GM21529 (cell line): ENCODE measurements at regions not wholly inside any gene's neighbourhood (a gene's known extent, or its start where the extent isn't known, plus 50 kb on each side); places are given as distances from the start of the nearest gene placed in this dataset.
"Not testable (repeated sequence)": the region's sequence is repeated elsewhere in the genome, so short reads cannot be mapped to it uniquely, and the experiment has no call there.

Experiments used
- ATAC-seq: cut with Tn5 transposase; IDR thresholded peaks from one replicate; pipeline ENCODE4 v1.9.1; 2021; ENCODE audit not compliant: unreplicated experiment

GRCh38 chr4:12492730-12493393, 991.3 kb downstream of the RAB28 start:
- ATAC-seq = no peak

DNA sequence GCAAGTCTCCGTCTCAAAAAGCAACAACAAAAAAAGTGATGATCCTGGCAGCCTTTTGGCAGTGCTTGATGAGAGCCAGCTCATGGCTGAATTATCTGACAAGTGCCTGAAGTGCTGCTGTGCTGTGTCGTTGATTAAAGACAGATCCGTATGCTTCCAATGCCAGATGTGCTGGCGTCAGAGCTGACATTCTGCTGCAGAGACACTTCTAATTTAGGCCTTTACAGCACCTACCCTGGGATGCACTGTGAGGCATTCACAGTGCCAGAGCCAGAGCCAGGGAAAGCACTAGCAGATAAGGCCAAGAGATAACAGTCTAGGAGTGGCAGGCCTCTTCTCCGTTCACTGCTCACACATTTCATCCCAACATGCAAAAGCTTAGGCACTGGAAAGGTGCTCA, 995.5 kb downstream of the RAB28 start:
- ATAC-seq = no peak

DNA sequence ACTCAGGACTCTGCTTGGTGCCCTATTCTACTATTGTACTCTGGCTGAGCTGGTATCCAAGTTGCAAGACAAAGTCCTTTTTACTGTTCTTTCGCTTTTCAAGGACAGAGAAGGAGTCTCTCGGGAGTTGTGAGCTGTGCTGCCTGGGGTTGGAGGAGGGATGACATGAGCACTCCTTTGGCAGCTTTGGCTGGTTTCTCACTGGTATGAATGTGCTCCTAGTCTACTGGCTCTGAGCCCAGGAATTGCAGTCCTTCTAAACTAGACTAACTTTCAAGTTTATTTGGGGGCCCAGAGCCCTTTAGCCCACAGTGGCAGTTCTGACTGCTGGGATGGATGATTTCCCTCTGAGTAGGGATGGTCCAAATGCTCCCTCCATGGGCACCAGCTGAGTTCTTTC, 997.1 kb downstream of the RAB28 start:
- ATAC-seq = no peak

DNA sequence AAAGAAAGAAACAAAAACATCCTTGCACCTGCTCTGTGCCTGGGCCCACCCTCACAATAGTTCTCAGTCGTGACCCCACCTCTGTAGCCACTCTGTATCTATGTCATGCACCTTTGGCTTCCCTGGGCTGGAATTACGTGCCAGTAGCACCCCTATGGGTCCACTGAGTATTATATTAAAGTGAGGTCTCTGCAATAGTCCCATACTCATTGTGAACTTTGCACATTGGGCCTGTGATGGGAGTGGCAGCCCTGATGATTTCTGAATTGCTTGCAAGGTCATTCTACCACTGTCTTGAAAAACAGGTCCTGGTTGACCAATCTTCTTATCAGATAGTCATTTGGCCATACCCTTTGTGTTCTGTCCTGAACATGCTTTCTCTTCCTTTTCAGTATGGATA, 1012.1 kb downstream of the RAB28 start:
- no peak for ATAC-seq

GRCh38 chr4:12471193-12471592, 1012.9 kb downstream of the RAB28 start:
- ATAC-seq = no peak

- ATAC-seq = not testable (repeated sequence)
These were observed 1022.6 kb downstream of the RAB28 start for GRCh38 chr4:12461576-12461975.

DNA sequence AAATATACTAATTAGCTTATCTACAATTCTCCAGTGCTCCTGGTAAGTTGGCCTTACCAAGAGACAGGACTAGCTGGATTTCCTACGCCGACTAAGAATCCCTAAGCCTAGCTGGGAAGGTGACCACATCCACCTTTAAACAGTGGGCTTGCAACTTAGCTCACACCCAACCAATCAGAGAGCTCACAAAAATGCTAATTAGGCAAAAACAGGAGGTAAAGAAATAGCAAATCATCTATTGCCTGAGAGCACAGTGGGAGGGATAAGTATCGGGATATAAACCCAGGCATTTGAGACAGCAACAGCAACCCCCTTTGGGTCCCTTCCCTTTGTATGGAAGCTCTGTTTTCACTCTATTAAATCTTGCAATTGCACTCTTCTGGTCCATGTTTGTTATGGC, 1025.0 kb downstream of the RAB28 start:
- ATAC-seq = no peak

DNA sequence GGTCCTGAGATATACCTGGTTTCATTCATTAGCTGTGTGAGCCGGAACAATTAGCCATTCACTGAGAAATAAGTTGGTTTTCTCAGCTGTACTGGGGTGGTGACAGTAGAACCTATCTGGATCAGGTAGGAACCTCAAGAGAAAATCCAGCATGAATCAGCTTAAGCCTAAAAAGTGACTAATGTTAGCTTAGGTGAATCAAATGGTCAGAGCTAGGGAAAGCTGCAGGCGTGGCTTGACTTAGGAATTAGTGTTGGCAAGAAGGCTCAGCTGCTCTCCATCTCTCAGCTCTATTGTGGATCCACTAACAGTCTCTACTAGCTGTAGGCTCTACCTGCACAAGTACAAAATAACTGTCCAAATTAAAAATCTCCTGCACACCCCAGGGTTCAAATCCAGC, 1025.5 kb downstream of the RAB28 start:
- ATAC-seq = no peak

DNA sequence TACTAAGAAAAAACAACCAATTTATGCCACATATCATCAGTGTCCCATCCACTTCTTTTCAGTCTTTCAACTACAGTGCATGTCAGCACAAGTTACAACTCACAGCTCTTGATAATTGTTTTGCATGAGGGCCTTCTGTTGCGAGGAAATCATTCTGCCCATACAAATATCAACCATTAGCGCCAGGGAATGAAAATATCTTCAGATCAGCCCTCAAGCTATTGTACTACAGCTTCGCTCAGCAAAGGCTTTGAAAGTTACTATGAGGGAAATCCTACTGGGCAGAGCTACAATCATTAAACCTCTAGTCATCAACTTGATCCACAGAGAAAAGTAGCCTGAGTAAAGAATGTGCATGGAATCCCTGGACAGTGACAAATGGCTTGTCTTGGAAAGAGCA, 1023.6 kb upstream of the HS3ST1 start:
- ATAC-seq = no peak

- no peak for ATAC-seq
These were observed 1018.8 kb upstream of the HS3ST1 start for GRCh38 chr4:12447451-12447850.

DNA sequence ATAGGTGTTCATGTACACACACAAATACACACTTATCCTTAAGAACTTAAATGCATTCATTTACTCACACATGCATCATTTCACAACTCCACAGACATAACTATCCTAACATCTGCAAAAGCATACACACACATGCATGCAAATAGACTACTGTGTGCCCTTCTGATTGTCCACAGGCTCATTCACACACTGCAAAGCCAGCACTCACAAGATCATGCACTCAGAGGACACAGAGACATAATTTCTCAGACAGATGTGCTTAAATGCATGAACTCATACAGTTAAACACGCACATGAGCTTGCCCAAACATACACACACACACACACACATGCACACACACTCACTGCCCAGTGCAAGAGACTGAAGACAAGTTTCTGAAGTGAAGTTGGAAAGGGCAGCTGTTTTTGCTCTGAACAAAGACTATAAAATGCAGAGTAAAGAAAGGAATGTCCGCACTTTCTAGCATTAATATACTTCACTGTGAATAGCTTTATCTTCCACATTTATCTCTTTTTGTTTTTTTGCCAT, 1018.0 kb upstream of the HS3ST1 start:
- no peak for ATAC-seq

DNA sequence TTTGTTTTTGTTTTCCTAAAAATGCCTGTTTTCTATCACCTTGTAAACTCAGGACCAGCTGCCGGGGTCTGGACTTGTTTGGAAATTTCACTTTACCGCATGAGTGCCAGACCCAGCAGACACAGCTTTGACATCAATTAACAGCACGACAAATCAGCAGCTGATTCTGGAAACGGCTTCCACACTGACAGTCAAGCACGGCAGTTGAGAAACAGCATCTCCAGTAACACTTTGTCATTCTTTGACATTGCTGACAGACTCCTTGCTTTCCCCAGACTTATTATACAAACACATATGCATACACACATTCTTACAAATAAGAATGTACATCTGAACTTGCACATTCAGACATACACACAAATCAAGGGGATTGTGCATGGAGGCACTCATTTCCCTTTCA, 1017.6 kb upstream of the HS3ST1 start:
- no peak for ATAC-seq

DNA sequence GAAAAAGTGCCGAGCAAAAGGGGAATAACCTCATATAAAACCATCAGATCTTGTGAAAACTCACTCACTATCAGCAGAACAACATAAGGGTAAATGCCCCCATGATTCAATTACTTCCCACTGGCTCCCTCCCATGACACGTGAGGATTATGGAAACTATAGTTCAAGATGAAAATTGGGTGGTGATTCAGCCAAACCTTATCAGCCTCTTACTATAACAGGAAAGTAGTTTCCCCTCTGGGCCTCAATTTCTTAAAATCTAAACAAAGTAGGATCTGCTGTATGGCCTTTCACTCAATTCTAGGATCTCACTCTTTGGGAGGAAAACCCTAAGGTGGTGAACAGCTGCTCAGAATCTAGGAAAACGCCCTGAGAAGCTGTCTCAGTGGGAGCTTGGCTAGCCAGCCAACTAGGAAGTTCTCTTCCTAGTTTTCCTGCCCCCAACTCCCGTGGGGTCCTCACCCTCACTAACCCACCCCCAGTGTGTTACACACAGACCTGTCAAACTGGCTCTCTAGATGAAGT, 1017.1 kb upstream of the HS3ST1 start:
- no peak for ATAC-seq

GRCh38 chr4:12439633-12440305, 1011.1 kb upstream of the HS3ST1 start:
- ATAC-seq = no peak

DNA sequence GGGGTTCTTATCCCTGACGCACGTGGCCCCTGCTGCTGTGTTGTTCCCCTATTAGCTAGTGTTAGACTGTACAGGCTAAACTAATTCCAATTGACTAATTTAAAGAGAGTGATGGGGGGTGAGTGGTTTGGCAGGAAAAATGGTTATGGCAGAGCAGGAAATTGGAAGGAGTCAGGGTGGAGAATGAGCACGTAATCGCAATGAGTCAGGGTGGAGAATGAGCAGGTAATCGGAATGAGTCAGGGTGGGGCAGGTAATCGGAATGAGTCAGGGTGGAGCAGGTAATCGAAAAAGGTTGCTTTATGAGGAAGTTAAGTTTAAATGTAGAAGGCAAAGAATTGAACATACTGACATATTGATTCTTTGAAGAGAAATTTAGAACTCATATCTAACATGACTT, 1002.6 kb upstream of the HS3ST1 start:
- ATAC-seq = not testable (repeated sequence)

- no peak for ATAC-seq
These were observed 992.7 kb upstream of the HS3ST1 start for GRCh38 chr4:12421364-12421763.

DNA sequence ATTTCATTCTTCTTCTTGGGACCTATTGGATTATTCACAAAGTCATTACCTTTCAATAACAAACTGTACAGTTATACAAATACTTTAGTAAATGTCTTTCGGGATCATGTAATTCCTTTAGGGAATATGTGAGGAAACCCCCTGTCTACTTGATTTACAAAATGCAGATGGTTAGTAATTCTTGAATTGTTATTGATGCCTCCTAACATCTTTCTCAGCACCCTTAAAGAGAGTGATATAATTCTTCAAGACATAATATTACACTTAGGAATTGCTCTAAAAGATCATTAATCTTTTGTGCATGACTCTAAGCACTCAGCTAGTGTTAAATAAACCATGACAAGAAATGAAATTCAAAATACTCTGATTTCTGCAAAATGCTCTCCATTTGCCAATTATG, 988.1 kb upstream of the HS3ST1 start:
- no peak for ATAC-seq

- ATAC-seq = no peak
These were observed 985.6 kb upstream of the HS3ST1 start for GRCh38 chr4:12414181-12414812.

GRCh38 chr4:12411072-12411471, 982.4 kb upstream of the HS3ST1 start:
- ATAC-seq = no peak

GRCh38 chr4:12409507-12410190, 981.0 kb upstream of the HS3ST1 start:
- ATAC-seq = no peak

DNA sequence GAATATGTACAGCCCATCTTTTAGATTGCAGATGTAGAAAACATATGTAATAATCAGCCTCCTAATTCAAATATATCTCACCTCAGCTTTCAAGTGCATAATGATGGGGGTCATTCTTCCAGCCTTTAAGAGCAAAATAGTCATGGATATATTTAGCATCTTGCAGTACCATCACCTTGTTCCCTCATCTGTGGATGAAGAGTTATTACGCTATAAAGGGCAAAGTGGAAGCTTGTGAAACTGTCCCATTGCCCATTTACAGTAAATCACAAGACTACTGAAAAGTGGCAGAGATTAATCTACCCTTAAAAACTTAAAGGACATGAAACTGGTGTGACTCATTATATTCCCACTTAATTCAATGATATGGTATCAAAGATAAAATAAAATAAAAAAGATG, 979.7 kb upstream of the HS3ST1 start:
- ATAC-seq = no peak
